ENCODE measurements at regions not wholly inside any gene's neighbourhood (a gene's known extent, or its start where the extent isn't known, plus 50 kb on each side); places are given as distances from the start of the nearest gene placed in this dataset.

DNA sequence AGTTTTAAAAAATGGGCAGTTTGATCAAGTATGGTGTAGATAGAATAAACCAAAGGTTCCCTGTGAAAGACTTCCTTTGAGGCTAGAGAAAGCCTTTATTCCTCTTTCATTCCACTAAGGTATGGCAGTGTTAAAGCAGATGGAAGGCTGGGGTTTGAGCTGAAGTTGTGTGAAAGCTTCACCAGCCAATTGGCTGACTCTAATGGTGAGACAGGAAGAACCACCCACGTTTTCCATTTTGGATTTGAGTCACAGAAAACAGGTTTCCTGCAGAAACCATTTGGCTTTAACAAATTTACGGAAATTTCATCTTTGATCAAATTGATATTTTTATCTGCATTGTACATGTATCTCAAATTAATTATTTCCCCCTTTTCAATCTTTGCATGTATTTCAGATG lies 455.0 kb downstream of the PCNX1 start:
- no peak for DNase-seq (ENCODE audit: low read depth)

- peak; percentile 48 for DNase-seq (ENCODE audit: low read depth)
Measured at GRCh38 chr14:71362920-71363584, 455.8 kb downstream of the PCNX1 start.

- peak; percentile 63 for DNase-seq (ENCODE audit: low read depth)
Measured at GRCh38 chr14:71363946-71364925, 457.0 kb downstream of the PCNX1 start.

DNA sequence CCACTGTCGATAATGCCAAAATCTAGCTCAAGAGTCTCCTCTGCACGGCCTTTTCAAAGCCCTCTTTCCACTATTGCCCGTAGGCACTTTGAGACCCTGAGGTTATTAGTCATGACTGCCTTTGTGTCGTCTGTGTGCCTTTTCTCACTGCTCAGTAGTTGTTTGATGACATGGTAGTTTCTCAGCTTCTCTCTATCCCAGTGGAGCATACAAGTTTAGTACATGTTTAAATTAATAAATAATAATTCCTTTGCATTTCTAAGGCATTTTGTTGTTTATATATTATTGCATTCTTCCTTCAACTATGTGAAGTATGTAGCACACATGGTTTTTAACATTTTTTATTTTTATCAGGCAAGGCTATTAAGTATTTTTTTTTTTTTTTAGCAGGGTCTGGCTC lies 458.1 kb downstream of the PCNX1 start:
- no peak for DNase-seq (ENCODE audit: low read depth)

DNA sequence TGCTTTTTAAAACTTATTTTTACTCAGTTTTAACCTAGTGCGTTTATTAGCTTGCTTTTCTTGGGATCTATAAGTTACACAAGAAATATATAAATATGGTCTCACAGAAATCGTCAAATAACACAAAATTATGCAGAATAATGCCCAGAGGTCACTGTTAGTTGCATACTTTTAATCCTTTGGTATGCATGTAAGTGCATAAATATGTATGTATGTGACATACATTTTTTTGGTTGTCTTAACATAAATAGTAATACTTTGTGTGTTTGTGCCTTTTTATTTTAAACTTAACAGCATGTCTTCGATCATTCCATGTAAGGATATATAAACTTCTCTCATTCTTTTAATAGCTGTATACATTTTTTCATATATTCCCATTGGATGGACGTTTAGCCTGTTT lies 459.6 kb downstream of the PCNX1 start:
- DNase-seq (ENCODE audit: low read depth), result no peak

DNA sequence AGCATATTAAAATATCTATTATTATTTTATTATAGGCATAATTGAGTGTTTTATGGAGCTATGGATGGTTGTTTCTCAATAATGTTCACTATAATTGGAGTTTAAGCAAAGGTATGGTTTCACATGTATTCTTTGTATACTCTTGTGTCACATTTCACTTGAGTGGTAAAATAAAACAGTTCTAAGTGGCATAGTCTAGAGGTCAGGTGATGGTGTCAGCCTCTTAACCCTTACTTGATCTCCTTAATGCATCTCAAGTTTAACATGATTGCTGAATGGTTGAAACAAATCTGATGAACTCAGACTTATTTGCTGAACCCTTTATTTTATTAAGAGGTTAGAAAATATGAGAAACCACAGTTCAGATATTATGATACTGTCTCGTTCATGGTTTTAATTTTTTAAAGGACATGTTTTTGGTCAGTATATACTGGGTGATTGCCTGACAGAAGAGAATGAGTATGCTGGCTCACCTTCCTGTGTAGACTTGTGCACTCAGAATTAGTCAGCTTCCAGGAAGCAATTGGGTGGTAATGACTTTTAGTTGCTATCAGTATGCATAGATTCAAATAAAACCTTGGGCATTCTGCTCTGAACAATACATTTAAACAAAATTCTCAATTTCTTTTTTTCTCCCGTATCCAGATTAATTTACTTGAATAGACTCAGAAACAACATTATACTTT lies 464.6 kb downstream of the PCNX1 start:
- no peak for DNase-seq (ENCODE audit: low read depth)

DNA sequence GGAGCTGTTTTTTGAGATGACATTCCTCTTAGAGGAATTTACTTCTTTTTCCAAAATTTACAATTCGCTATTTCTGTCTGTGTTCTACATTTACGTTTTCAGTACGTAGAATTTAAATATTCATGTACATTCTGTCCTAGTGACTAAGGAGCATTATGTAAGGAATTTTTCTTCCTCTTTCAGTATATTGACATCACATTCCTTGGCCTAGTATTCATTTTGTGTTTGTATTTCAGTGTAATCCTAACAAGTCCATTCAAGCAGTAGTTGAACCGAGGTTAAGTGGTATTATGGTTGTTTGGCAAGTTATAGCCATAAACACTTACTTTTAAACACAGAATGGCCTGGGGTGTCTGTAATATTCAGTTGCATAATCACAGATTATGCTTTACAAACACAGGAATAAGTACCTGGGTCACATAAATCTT lies 465.2 kb downstream of the PCNX1 start:
- peak; percentile 86 for DNase-seq (ENCODE audit: low read depth)

DNA sequence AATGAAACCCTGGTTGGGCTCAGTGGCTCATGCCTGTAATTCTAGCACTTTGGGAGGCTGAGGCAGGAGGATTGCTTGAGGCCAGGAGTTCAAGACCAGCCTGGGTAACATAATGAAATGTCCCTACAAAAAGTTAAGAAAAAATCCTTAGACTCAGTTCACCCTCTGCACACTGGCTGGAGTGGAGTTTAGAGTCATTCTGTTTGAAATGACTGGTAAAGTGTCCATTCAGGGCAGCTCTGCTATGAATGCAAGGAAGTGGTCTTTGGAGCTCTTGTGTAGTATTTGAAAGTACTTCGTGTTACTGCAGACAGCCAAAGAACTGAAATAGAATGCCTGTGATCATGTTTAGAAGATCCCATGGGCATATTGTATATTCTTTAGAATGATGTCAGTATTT lies 466.5 kb downstream of the PCNX1 start:
- no peak for DNase-seq (ENCODE audit: low read depth)

- no peak for DNase-seq (ENCODE audit: low read depth)
Measured at GRCh38 chr14:71374989-71375388, 467.7 kb downstream of the PCNX1 start.

DNA sequence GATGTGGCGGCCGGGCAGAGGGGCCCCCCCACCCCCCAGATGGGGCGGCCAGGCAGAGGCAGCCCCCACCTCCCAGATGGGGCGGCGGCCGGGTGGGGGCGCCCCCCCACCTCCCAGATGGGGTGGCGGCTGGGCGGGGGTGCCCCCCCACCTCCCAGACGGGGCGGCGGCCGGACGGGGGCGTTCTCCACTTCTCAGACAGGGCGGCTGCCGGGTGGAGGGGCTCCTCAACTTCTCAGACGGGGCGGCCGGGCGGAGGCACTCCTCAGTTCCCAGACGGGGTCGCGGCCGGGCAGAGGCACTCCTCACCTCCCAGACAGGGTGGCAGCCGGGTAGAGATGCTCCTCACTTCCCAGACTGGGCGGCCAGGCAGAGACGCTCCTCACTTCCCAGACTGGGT lies 469.8 kb downstream of the PCNX1 start:
- no peak for DNase-seq (ENCODE audit: low read depth)

GRCh38 chr14:71380271-71380670 lies 473.0 kb downstream of the PCNX1 start:
- no peak for DNase-seq (ENCODE audit: low read depth)

DNA sequence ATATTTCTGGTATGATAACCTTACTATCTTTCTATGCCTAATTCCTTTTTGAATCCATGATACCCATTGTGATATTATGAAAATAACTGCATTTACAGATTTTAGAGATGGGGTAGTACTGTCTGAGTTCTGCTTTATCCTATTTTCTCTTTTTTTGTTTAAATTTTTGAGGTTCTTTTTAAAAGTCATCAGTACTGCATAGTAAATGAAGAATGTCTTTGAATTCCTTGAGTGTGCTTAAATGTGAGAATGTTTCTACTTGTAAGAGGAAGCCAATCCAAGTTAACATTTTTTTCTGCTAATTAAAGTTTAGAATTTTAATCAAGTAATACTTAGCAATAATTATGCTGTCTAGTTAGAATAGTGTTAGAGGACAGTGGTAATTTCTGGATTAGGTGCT lies 474.6 kb downstream of the PCNX1 start:
- no peak for DNase-seq (ENCODE audit: low read depth)

- DNase-seq (ENCODE audit: low read depth), result no peak
Measured at GRCh38 chr14:71382315-71382714, 475.1 kb downstream of the PCNX1 start.

DNA sequence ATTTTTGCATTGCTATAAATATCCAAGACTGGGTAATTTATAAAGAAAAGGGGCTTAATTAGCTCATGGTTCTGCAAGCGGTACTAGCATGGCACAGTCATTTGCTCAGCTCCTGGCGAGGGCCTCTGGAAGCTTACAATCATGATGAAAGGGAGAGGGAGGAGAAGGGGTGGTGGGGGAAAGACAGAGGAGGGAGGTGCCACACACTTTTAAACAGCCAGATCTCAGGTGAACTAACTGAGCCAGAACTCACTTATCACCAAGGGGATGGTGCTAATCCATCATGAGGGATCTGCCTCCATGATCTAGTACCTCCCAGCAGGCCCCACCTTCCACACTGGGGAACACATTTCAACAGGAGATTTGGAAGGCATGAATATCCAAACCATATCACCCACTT lies 476.3 kb downstream of the PCNX1 start:
- no peak for DNase-seq (ENCODE audit: low read depth)

DNA sequence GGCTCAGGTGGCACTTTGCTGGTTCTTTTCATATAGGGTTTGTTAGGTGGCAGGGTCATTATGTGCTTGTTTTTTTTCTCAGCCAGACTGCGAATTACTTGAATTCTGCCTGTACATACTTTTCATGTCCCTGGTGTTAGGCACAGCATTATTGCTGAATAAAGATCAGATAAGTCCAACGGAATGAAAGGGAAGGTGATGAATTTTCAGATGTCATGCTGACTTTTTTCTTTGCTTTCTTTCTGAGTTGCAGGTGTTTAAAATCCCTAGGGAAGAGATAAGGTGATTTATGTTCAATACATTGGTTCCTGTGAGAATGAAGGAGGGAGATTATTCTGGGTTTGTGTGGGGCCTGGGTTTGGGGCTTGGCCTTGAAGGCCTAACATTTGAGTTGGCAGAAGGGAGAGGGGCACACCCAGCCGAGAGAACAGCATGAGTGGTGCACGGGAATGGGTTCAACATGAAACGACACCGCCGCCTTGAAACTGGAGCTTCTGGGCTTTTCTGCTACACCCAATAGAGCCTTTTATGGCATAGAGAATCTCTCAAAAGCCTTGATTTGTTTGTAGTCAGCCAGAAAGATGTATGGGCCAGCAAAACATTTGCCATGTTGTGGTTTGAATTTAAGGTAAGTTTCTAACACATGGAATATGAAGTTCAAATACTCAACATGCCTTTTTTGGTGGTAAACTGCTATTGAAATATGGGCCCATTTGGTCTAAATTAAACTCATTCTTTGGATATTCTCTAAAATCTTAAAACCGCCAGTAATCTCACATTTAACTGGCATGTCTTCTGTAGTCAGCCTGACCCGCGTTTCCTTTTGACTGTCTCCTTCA lies 477.0 kb downstream of the PCNX1 start:
- no peak for DNase-seq (ENCODE audit: low read depth)

GRCh38 chr14:71387753-71388152 lies 480.5 kb downstream of the PCNX1 start:
- DNase-seq (ENCODE audit: low read depth), result no peak

GRCh38 chr14:71388336-71388735 lies 481.1 kb downstream of the PCNX1 start:
- DNase-seq (ENCODE audit: low read depth), result no peak

GRCh38 chr14:71388862-71389261 lies 481.6 kb downstream of the PCNX1 start:
- DNase-seq (ENCODE audit: low read depth), result no peak

GRCh38 chr14:71394386-71394785 lies 487.1 kb downstream of the PCNX1 start:
- DNase-seq (ENCODE audit: low read depth), result no peak

- no peak for DNase-seq (ENCODE audit: low read depth)
Measured at GRCh38 chr14:71395151-71395604, 487.9 kb downstream of the PCNX1 start.

- no peak for DNase-seq (ENCODE audit: low read depth)
Measured at GRCh38 chr14:71395636-71396035, 488.4 kb downstream of the PCNX1 start.
